ENCODE measurements at regions not wholly inside any gene's neighbourhood (a gene's known extent, or its start where the extent isn't known, plus 50 kb on each side); places are given as distances from the start of the nearest gene placed in this dataset.
A peak's percentile ranks its signal among the peaks of the same experiment; 100 is the strongest.

- intact Hi-C loops (cut with DNase I; ENCODE audit: low total_unique reads): no loop called here
- no peak overlapping the region for H3K4me3 ChIP-seq (ENCODE audit: low read depth, poor library complexity, severe bottlenecking)
- no peak for DNase-seq (ENCODE audit: low spot score in 2 of 2)
- WGBS, 2 donors: 50 to 51% methylated on average over 2 of the region's 2 CpGs
- TF ChIP-seq POLR2A (IDR thresholded peaks at IDR 0.05) (no peak), CTCF (IDR thresholded peaks at IDR 0.05) (no peak)
Observed at GRCh38 chr19:31903979-31904378, 441.4 kb upstream of the ZNF507 start.

- WGBS, 2 donors: 19 to 23% methylated on average over 9 of the region's 9 CpGs
- DNase-seq (ENCODE audit: low spot score in 2 of 2): peak; percentile 65 to 90
Observed at GRCh38 chr19:31906111-31906871, 439.1 kb upstream of the ZNF507 start.

GRCh38 chr19:31907661-31908060 is 437.7 kb upstream of the ZNF507 start:
- intact Hi-C loops (cut with DNase I; ENCODE audit: low total_unique reads): no loop called here
- DNase-seq (ENCODE audit: low spot score in 2 of 2): no peak
- 43 to 62% methylated on average over 1 of the region's 1 CpG for WGBS, 2 donors
- no peak overlapping the region for H3K4me3 ChIP-seq (ENCODE audit: low read depth, poor library complexity, severe bottlenecking)
- no peak for TF ChIP-seq POLR2A (IDR thresholded peaks at IDR 0.05)
- TF ChIP-seq CTCF (IDR thresholded peaks at IDR 0.05): no peak

More at GRCh38 chr19:31906111-31906871, 439.1 kb upstream of the ZNF507 start:
- no peak overlapping the region for H3K4me3 ChIP-seq (ENCODE audit: low read depth, poor library complexity, severe bottlenecking)
- intact Hi-C loops (cut with DNase I; ENCODE audit: low total_unique reads): no loop called here
- no peak for TF ChIP-seq CTCF (IDR thresholded peaks at IDR 0.05)
- TF ChIP-seq POLR2A (IDR thresholded peaks at IDR 0.05): no peak

GRCh38 chr19:31908080-31908479 is 437.3 kb upstream of the ZNF507 start:
- WGBS, 2 donors: 87% methylated on average over 3 of the region's 3 CpGs
- no peak overlapping the region for H3K4me3 ChIP-seq (ENCODE audit: low read depth, poor library complexity, severe bottlenecking)
- intact Hi-C loops (cut with DNase I; ENCODE audit: low total_unique reads): no loop called here
- TF ChIP-seq CTCF (IDR thresholded peaks at IDR 0.05) (no peak), POLR2A (IDR thresholded peaks at IDR 0.05) (no peak)
- DNase-seq (ENCODE audit: low spot score in 2 of 2): no peak

GRCh38 chr19:31908496-31909225 is 436.7 kb upstream of the ZNF507 start:
- no peak for TF ChIP-seq CTCF (IDR thresholded peaks at IDR 0.05)
- TF ChIP-seq POLR2A (IDR thresholded peaks at IDR 0.05): no peak
- DNase-seq (ENCODE audit: low spot score in 2 of 2): peak in 1 of 2 donors; percentile 62
- WGBS, 2 donors: 78 to 85% methylated on average over 9 of the region's 10 CpGs
- no peak overlapping the region for H3K4me3 ChIP-seq (ENCODE audit: low read depth, poor library complexity, severe bottlenecking)
- intact Hi-C loops (cut with DNase I; ENCODE audit: low total_unique reads): no loop called here
